ENCODE measurements at regions not wholly inside any gene's neighbourhood (a gene's known extent, or its start where the extent isn't known, plus 50 kb on each side); places are given as distances from the start of the nearest gene placed in this dataset.

- H3K27me3 ChIP-seq = no peaks in the 10 kb centered on the region
- in situ Hi-C loops (cut with MboI; ENCODE audit: low pct_ligation_motif_present in 1 of 4, low pct_unique_long_range_greater_than_20kb in 1 of 4, low sequenced_read_pairs in 3 of 4) (no loop called here), intact Hi-C loops (cut with DNase I; ENCODE audit: low total_unique reads) (no loop called here)
- no peak overlapping the region for H3K27ac ChIP-seq
- H3K9me3 ChIP-seq = no peaks in the 10 kb centered on the region
- no peak overlapping the region for H3K4me3 ChIP-seq
- H3K4me1 ChIP-seq = no peaks in the 10 kb centered on the region
- no peak for DNase-seq
- TF ChIP-seq POLR2A (IDR thresholded peaks at IDR 0.05) (no peak), CTCF (IDR thresholded peaks at IDR 0.05) (no peak), EP300 (IDR thresholded peaks at IDR 0.05; ENCODE audit: low read depth) (no peak), POLR2AphosphoS5 (IDR thresholded peaks at IDR 0.05) (no peak)
- WGBS, 2 donors (ENCODE audit: low coverage in 1 of 2) = 30 to 41% methylated on average over 3 of the region's 3 CpGs
- H3K36me3 ChIP-seq = no peaks in the 10 kb centered on the region
Observed at GRCh38 chr3:55270976-55271375, 216.1 kb downstream of the WNT5A start.

- 90 to 92% methylated on average over 2 to 4 of the region's 4 CpGs for WGBS, 2 donors (ENCODE audit: low coverage in 1 of 2)
Observed at GRCh38 chr3:55269636-55270035, 217.5 kb downstream of the WNT5A start.

GRCh38 chr3:55269096-55269495 is 218.0 kb downstream of the WNT5A start:
- intact Hi-C loops (cut with DNase I; ENCODE audit: low total_unique reads) (no loop called here), in situ Hi-C loops (cut with MboI; ENCODE audit: low pct_ligation_motif_present in 1 of 4, low pct_unique_long_range_greater_than_20kb in 1 of 4, low sequenced_read_pairs in 3 of 4) (no loop called here)
- H3K4me3 ChIP-seq = no peak overlapping the region
- no peaks in the 10 kb centered on the region for H3K4me1 ChIP-seq
- 75 to 77% methylated on average over 1 to 4 of the region's 4 CpGs for WGBS, 2 donors (ENCODE audit: low coverage in 1 of 2)
- no peak for DNase-seq
- H3K9me3 ChIP-seq = no peaks in the 10 kb centered on the region
- no peaks in the 10 kb centered on the region for H3K36me3 ChIP-seq
- no peak overlapping the region for H3K27ac ChIP-seq
- no peak for TF ChIP-seq CTCF (IDR thresholded peaks at IDR 0.05)
- TF ChIP-seq EP300 (IDR thresholded peaks at IDR 0.05; ENCODE audit: low read depth) = no peak
- TF ChIP-seq POLR2AphosphoS5 (IDR thresholded peaks at IDR 0.05) = no peak
- no peak for TF ChIP-seq POLR2A (IDR thresholded peaks at IDR 0.05)
- no peaks in the 10 kb centered on the region for H3K27me3 ChIP-seq

More at GRCh38 chr3:55269636-55270035, 217.5 kb downstream of the WNT5A start:
- no peak overlapping the region for H3K27ac ChIP-seq
- in situ Hi-C loops (cut with MboI; ENCODE audit: low pct_ligation_motif_present in 1 of 4, low pct_unique_long_range_greater_than_20kb in 1 of 4, low sequenced_read_pairs in 3 of 4) = no loop called here
- intact Hi-C loops (cut with DNase I; ENCODE audit: low total_unique reads) = no loop called here
- H3K27me3 ChIP-seq = no peaks in the 10 kb centered on the region
- no peaks in the 10 kb centered on the region for H3K4me1 ChIP-seq
- TF ChIP-seq POLR2A (IDR thresholded peaks at IDR 0.05) = no peak
- no peak for TF ChIP-seq EP300 (IDR thresholded peaks at IDR 0.05; ENCODE audit: low read depth)
- no peak for TF ChIP-seq POLR2AphosphoS5 (IDR thresholded peaks at IDR 0.05)
- TF ChIP-seq CTCF (IDR thresholded peaks at IDR 0.05) = no peak
- no peaks in the 10 kb centered on the region for H3K36me3 ChIP-seq
- DNase-seq = no peak
- no peaks in the 10 kb centered on the region for H3K9me3 ChIP-seq
- no peak overlapping the region for H3K4me3 ChIP-seq

GRCh38 chr3:55267206-55267930 is 219.7 kb downstream of the WNT5A start:
- no peak for DNase-seq
- no peaks in the 10 kb centered on the region for H3K9me3 ChIP-seq
- H3K27ac ChIP-seq = no peak overlapping the region
- intact Hi-C loops (cut with DNase I; ENCODE audit: low total_unique reads) = no loop called here
- H3K4me3 ChIP-seq = no peak overlapping the region
- 68 to 71% methylated on average over 2 of the region's 2 CpGs for WGBS, 2 donors (ENCODE audit: low coverage in 1 of 2)
- H3K36me3 ChIP-seq = no peaks in the 10 kb centered on the region
- TF ChIP-seq POLR2AphosphoS5 (IDR thresholded peaks at IDR 0.05) = no peak
- TF ChIP-seq POLR2A (IDR thresholded peaks at IDR 0.05) = no peak
- TF ChIP-seq EP300 (IDR thresholded peaks at IDR 0.05; ENCODE audit: low read depth) = no peak
- H3K27me3 ChIP-seq = no peaks in the 10 kb centered on the region
- no peaks in the 10 kb centered on the region for H3K4me1 ChIP-seq
- in situ Hi-C loops (cut with MboI; ENCODE audit: low pct_ligation_motif_present in 1 of 4, low pct_unique_long_range_greater_than_20kb in 1 of 4, low sequenced_read_pairs in 3 of 4) = no loop called here

- intact Hi-C loops (cut with DNase I; ENCODE audit: low total_unique reads) = no loop called here
- no peaks in the 10 kb centered on the region for H3K9me3 ChIP-seq
- no peaks in the 10 kb centered on the region for H3K4me1 ChIP-seq
- no peak for DNase-seq
- H3K27me3 ChIP-seq = no peaks in the 10 kb centered on the region
- H3K4me3 ChIP-seq = no peak overlapping the region
- in situ Hi-C loops (cut with MboI; ENCODE audit: low pct_ligation_motif_present in 1 of 4, low pct_unique_long_range_greater_than_20kb in 1 of 4, low sequenced_read_pairs in 3 of 4) = no loop called here
- TF ChIP-seq POLR2A (IDR thresholded peaks at IDR 0.05) = no peak
- no peak for TF ChIP-seq CTCF (IDR thresholded peaks at IDR 0.05)
- TF ChIP-seq POLR2AphosphoS5 (IDR thresholded peaks at IDR 0.05) = no peak
- TF ChIP-seq EP300 (IDR thresholded peaks at IDR 0.05; ENCODE audit: low read depth) = no peak
- WGBS, 2 donors (ENCODE audit: low coverage in 1 of 2) = 82 to 92% methylated on average over 3 of the region's 3 CpGs
- H3K36me3 ChIP-seq = no peaks in the 10 kb centered on the region
- H3K27ac ChIP-seq = no peak overlapping the region
Observed at GRCh38 chr3:55264919-55265318, 222.2 kb downstream of the WNT5A start.
